Stimulated activated CD8-positive, alpha-beta memory T cell treated with anti-CD3 and anti-CD28 coated beads, Interleukin-4, amount 100 ng/mL, for 1 hour (primary cell): ENCODE measurements at regions not wholly inside any gene's neighbourhood (a gene's known extent, or its start where the extent isn't known, plus 50 kb on each side); places are given as distances from the start of the nearest gene placed in this dataset.
"Not testable (repeated sequence)": the region's sequence is repeated elsewhere in the genome, so short reads cannot be mapped to it uniquely, and the experiment has no call there.

Experiments used
- DNase-seq, 2 donors: peaks; one replicate each; pipeline ENCODE4 v3.0.0-alpha.2; 2020; ENCODE audit warnings: low read depth in 2 of 2, low spot score in 1 of 2

- no peak for DNase-seq
These were observed 278.6 kb downstream of the EDEM1 start for GRCh38 chr3:5466065-5466464.

GRCh38 chr3:5466717-5467116 lies 279.2 kb downstream of the EDEM1 start:
- DNase-seq = no peak

DNA sequence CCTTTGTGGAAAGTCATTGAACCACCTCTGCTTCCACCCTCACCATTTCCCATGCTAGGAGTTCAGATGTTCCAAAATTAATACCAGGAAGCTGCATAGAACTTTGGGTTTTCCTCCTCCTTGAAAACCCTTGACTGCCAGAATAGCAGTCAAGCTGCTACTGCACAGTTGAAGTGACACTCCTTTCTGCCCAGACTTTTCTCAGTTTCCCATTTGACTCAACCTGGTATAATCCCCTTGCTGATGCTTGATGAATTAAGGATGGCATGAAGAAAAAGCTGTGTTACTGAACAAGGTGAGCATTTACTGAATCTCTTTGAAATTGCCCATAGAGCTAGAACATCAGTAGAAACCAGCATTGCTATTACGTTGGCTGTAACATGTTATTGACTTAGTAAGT lies 286.0 kb downstream of the EDEM1 start:
- DNase-seq = no peak

DNA sequence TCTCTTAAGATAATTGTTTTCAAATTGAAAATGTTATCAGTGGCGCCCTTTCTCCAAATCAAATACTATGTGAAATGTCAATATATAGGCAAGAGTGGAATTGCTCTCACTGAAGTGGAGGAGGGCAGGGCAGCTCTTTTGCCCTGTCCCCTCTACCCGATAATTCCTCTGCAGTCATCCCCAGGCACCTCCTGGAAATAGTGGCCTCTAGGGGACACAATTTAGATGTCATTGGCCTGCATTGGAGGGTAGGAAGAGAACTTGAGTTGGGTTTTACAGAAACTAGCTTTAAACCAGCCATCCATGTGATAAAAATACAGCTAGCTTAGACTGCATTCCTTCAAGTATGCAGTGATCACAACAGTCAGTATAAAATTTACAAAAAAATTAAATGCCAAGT lies 288.9 kb downstream of the EDEM1 start:
- no peak for DNase-seq

- no peak for DNase-seq
These were observed 291.8 kb downstream of the EDEM1 start for GRCh38 chr3:5479229-5479799.

DNA sequence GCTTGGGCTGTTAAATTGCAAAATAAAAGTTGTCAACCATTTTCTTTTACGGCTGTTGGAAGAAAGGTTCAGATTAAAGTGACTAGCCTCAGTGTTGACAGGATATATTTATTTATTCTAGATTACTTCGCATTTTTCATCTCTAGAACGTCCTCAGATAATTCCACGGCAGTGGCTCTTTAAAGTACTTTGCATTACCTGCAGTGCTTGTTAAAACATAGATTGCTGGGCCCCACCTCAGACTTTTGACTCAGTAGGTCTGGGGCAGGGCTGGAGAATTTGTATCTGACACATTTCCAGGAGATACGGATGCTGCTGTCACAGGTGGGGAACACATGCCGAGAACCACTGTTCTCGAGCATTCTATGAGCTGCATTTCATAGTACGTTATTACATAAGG lies 292.7 kb downstream of the EDEM1 start:
- no peak for DNase-seq

- no peak for DNase-seq
These were observed 297.9 kb downstream of the EDEM1 start for GRCh38 chr3:5485427-5485826.

DNA sequence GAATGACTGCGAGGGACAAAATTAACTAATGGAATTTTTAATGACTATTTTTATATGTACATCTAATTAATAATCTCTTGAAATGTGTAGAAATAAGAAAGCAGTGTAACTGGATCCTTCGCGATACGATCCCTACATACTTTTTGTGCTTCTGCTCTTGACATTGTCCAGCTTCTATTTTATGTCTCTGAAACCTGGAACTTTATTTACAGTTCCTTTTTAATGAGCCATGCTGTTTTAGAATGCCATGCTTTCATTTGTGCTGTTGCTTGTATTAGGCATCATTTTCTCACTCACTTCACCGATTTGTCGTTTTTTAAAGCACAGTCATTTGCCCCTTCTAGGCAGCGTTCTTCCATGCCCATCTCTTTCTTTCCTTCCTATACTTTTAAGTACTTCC lies 301.3 kb downstream of the EDEM1 start:
- no peak for DNase-seq

- DNase-seq = no peak
These were observed 302.0 kb downstream of the EDEM1 start for GRCh38 chr3:5489536-5489935.

DNA sequence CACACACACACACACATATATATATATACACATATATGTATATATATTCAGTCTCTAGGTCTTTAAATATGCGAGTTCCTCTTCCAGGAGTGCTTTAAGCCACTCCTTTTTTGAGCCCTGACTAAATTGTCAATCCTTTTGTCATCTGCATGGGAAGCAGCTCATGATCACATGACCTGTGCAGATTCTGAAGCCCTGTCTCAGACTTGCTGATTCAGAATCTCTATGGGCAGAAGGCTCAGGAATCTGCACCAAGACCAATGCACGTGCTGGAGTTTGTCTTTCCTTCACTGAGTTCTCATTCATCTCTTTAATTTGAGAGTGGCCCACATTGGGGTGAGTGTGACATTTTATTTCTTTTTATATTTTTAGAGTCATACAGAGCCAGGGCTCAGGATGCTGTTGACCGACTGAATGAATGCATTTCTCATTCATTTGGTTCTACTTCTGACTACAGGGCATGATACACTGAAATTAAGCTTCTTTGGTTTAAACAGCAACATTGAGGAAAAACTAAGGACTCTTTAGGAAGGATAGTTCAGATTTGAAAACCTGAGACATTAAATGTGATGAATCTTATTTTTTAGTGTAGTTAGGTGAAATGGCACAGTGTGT lies 307.5 kb downstream of the EDEM1 start:
- DNase-seq = no peak

DNA sequence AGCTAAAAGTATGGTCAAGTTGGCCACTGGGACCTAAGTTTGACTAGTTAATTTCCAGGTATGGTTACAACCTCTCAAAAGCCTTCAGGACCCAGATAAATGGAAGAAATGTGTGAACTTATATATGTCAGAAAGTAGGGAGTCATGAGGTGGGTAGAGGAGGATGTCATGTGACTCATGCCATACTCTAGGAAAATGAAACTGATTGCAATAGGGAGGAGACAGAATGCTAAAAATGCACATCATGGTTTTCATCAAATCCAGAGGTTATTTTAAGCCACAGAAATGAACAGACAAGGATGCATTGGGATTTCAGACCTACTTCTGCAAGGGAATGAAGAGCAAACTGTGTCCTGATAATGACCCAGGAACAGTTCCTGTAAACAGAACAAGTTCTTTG lies 310.0 kb downstream of the EDEM1 start:
- DNase-seq = no peak

GRCh38 chr3:5498981-5499380 lies 311.5 kb downstream of the EDEM1 start:
- DNase-seq = no peak

DNA sequence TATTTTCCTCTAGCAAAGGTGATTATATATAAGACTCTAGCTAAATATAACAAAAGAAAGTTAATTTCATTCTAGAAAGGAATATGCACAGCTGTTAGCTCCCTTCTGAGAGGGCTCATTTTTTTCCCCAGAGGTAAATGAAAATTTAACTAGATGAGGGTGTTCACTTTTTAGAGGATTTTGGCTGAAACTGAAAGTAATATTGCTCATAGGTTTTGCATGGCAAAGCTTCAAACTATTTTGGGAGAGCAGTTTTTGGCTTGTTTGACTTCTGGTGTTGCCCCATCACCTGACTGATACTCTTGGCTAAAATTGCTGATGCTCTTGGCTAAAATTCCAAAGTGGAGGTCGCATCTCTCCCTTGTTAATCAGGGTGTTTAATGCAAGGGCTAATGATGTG lies 311.9 kb downstream of the EDEM1 start:
- no peak for DNase-seq

DNA sequence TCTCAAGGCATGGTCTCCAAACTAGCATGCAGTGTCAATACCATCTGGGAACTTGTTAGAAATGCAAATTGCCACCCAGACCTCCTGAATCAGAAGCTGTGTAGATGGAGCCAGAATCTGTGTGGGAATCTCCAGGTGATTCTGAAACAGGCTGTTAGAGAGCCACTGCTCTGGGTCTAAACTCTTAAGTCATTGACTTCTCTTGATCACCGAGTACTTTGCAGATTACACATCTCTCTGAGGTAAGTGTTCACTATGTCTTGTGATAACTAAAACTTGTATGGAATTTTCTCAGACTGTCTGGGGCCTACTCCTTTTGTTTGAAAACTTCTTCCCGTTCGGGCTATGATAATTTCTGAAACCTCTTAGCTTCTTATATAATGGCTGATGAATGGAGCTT lies 315.6 kb downstream of the EDEM1 start:
- no peak for DNase-seq

DNA sequence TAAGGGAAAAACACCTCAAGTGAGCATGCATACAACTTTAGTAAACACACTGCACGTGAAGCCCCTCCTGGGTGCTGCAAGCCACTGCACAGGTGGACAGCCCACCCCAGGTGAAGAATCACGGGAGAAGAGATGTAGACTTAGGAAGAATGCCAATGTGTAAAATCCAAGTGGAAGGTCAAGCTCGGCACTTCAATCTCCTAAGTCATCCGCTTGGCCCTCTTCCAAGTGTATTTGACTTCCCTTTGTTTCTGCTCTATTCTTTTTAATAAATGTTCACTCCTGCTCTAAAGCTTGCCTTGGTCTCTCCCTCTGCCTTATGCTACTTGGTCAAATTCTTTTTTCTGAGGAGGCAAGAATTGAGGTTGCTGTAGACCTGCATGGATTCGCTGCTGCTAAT lies 316.6 kb downstream of the EDEM1 start:
- no peak for DNase-seq

DNA sequence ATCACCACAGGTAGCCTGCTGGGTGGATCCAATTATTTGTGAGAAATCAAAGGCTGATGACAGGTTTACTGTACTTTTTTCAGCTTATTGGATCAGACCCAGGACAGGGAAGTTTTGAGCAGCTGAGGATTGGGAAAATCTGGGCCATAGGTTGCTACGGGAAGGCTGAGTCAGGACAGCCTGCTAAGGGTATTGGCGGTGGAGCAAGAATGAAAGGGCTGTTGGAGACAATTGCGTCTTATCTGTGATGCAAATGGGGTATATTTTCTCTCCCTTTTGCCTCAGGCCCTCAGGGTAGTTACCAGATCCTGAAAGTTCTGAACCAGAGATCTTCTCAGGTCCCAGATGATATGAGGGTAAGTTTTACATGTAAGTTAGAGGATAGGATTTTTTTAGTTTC lies 317.7 kb downstream of the EDEM1 start:
- no peak for DNase-seq

- DNase-seq = no peak
These were observed 318.5 kb downstream of the EDEM1 start for GRCh38 chr3:5505997-5506396.

GRCh38 chr3:5508860-5509259 lies 321.4 kb downstream of the EDEM1 start:
- not testable (repeated sequence) for DNase-seq

- DNase-seq = no peak
These were observed 322.8 kb downstream of the EDEM1 start for GRCh38 chr3:5510300-5510699.

- DNase-seq = no peak
These were observed 330.4 kb downstream of the EDEM1 start for GRCh38 chr3:5517921-5518320.

- no peak for DNase-seq
These were observed 332.7 kb downstream of the EDEM1 start for GRCh38 chr3:5520237-5520636.

- no peak for DNase-seq
These were observed 335.6 kb downstream of the EDEM1 start for GRCh38 chr3:5523125-5523524.

DNA sequence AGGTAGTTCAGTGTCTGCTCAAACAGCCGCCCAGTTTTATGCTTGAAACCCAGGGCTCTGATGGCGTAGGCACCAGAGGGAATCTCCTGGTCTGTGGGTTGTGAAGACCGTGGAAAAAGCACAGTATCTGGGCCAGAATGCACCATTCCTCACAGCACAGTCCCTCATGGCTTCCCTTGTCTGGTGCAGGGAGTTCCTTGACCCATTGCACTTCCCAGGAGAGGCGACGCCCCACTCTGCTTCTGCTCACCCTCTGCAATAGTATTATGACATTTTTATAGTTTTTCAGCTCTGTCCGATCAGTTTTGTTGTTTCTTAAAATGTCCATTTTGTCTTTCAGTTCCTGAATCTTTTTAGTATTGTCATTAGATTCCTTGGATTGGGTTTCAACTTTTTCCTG lies 343.5 kb downstream of the EDEM1 start:
- DNase-seq = no peak
